Activated CD8-positive, alpha-beta memory T cell treated with anti-CD3 and anti-CD28 coated beads, Interleukin-2, amount 50 U/mL, for 4 hours (primary cell): ENCODE measurements at regions not wholly inside any gene's neighbourhood (a gene's known extent, or its start where the extent isn't known, plus 50 kb on each side); places are given as distances from the start of the nearest gene placed in this dataset.

ENCODE experiments used
- DNase-seq: peaks from one replicate; pipeline ENCODE4 v3.0.0-alpha.2; 2020

DNA sequence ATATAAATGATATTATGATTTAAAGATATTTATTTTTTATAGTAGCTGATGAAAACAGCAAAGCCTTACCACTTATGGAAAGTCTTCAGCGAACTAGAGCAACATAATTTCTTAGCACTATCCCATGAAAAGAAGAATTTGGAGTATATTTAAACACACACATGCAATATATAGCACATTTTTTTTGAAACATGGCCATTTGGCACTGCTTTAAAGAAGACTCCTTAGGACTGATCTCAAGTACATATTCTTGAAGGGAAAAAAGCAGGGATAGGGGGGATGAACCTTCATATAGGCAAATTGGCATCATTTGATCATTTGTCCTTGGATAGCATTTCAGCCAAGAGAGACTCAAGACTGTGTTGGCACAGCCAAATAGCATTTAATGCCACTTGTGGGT, 193.3 kb downstream of the ANKRD50 start:
- DNase-seq, result no peak

DNA sequence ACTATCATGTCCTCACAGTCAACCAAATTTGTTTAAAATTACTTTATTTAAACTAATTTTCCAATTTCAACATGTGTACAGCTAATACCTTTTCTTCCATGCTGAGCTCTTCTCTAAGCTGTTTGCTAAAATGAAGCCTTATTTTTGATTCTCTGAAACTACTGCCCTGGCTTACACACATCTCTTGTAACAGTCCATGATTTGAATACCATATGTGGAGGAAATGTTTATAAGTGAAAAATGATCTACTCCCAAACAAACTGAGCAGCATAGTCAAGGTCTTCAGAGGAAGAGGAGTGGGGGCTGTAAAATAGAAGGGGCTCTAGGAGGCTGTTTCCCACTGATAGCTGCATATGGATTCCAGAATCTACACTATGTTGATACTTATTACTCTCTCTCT, 188.7 kb downstream of the ANKRD50 start:
- DNase-seq, result no peak

DNA sequence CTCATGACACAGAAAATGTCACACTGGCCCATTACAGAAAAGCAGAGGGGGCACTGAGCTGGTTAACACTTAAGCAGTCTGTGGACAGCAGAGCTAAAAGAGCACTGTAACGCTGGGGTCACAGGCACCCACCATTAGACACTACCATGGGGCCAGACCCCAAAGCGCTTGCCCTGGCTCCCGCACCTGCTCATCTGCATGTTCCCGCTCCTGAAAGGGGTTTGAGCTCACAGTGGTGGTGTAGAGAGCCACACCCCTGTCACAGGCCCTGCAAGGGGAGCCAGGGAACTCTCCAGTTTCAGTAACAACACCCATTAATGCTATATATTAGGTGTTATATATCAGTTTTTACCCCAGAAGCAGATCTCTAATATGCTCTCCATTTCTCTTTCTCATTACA, 187.0 kb downstream of the ANKRD50 start:
- DNase-seq, result no peak

DNA sequence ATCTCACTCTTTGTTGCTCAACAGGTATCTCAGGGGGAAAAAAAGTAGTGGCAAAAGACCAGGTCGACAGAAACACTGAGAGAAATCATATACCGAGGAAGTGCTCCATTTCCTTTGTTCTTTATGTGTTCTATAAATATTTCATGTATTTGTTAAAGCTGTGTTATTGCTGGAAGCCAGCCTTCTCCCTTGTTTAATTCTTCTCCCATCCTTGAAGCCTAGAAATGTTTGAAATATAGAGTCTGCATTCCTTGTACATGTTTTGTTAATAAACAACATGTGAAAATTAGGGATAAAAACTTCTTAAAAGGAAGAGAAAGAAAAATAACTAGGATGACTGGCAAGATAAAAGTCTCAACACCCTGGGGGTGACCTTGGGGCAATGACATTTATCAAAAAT, 186.2 kb downstream of the ANKRD50 start:
- no peak for DNase-seq

DNA sequence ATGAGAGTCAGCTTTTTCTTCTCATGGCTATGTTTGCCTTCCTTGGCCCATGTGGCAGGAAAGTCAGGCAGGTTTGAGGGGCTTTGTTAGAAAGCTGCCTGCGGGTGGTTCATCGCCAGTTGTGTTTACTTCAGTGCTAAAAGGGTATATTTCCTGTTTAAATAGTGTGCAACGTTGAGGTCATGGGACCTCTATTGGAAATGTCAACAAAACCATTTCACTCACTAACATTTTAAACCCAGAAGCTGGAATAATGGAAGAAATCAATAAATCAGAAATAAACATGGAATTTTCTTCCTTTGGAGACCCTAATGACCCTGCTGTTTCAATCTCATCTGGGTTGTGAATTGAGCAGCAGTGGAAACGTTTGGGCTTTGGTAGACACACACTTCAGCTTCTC, 185.8 kb downstream of the ANKRD50 start:
- DNase-seq, result no peak

DNA sequence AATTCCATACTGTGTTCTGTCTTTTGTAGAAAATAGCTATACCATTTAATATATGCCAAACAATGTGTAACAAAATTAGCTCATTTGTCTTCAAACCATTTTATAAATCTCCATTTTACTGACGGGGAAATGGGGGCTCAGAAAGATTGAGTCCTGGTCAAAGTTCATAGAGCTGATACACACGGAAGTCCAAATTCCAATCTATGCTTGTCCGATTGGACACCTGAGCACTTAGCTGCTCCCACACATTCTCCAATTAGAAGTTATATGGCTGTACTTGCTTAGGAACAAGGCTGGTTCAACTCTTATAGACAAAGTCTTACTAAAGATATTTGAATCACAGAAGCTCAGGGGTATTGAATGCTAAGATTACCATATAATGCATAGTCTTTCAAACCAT, 185.2 kb downstream of the ANKRD50 start:
- DNase-seq, result no peak

DNA sequence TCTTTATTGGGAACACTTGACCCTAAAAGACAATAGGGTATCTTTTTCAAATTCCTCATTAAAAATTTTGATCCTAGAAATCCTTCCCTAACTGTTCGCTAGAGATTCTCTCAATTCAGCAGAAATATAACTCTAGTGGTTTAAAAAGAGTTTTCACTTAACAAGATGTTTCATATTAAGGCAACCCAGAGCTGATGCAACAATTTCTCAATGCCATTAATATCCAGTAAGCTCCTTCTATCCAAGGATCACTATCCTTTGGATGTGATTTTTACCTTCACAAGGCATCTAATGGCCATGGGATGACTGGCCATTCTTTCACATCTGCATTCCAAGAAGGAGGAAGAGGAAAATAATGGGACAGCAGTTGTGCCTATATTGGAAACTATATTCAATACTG, 183.4 kb downstream of the ANKRD50 start:
- no peak for DNase-seq

DNA sequence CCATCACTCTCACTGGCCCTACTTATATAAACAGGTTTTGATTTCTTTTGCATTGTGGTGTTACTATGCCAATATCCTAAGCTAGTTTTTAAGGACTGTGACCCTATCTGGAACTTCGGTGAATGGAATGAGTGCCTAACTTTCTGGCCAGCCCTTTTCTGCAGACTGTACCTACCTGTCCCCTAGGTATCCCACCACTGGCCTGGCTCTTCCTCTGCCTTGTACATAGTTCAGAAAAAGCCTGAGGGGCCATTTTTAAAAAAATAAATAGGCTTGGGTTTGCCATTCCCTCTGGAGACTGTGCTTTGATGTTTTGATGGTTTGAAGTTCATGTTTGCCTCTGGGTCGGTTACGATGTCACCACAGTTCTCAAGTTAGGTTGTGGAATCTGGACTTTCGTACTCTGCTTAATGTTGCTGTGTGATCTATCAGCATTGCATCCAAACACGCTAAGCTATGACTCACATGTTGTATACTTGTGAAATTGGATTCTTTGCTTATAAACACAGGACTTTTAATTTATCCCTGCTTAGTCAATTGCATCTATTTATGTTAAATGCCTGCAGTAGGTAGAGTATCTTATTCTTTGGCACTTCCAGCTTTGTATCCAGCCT, 182.0 kb downstream of the ANKRD50 start:
- DNase-seq, result no peak

DNA sequence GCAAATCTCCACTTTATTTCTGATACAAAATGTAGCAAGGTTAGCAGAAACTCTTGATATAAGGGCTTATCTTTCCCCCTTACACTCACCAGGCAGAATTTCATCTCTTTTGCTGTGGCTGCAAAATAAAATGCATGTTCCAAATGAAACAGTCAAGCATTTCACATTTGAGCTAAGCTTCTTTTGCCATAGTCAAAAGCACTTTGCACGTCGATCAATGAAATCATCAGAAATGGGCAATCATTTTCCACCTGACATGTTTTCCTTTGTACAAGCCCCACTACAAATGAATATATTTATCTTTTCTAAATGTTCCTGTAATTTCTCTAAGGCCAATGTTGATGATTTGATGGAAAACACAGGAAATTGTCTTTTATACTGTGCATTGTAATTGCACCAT, 178.4 kb downstream of the ANKRD50 start:
- no peak for DNase-seq

DNA sequence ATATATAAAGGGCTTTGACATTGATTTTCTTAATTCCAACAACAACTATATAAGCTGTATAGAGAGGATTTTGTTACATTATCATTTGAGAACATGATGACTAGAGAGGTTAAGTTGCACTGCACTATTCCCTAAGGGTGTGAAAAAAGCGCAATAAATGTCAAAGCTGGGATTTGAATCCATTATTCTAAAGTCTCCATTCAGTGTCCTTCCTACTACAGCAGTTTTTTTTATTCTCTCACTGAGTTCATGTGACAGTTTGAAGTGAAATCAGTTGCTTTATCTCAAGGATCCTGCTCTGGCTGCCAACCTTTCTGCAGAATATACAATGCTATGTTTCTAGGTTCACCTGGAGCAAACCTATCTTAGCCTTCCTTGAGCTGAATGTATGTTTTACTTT, 177.5 kb downstream of the ANKRD50 start:
- no peak for DNase-seq

DNA sequence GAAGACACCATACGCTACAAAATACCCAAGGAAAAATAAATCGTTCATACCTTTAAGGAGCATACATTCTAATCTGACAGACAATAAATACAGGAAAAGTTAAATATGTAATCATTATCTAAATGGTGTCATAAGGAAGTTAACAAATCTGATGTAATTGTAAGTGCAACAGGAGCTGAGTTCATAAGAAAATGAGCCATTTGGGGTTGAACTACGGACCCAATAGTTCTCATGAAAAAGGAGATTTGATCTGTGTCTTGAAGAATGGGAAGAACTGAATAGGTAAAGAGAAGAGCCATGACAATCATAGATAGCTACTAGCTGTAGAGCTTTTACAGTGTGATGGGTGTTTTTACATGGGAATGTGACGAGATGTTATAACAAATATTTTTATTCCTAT, 175.6 kb downstream of the ANKRD50 start:
- DNase-seq, result no peak

DNA sequence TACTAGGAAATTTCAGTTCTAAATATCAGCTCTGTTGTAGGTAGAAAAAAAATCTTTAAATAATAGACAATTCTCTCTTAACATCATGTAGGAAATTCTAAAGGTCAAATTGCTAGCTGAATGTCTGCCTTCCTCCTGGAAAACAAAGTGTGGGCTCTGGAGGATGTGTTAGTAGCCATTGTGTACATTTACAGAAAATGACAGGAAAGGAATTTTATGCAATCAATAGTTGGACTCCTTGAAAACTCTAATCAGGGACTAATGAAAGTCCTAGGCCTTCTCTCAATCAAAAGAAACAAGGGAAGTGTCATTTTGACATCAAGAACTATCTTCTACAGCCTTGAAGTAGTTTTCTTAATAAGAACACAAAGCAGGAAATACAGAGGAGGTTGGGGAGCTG, 174.6 kb downstream of the ANKRD50 start:
- no peak for DNase-seq

DNA sequence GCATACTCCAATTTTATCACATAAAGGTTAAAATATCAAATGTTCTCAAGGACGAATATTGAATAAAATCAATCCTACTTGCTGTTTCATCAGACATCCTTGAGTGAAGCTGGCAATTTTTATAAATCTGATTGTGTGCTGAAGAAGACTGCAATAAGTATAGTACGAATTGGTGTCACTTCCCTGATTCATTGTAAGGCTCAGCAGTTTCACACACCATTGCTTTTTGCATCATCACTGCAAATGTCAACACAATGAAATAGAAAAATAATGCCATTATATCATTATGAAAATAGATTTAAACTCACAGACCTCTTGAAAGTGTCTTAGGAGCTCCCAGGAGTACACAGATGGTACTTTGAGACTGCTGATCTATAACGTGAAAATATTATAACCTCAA, 172.5 kb downstream of the ANKRD50 start:
- no peak for DNase-seq

DNA sequence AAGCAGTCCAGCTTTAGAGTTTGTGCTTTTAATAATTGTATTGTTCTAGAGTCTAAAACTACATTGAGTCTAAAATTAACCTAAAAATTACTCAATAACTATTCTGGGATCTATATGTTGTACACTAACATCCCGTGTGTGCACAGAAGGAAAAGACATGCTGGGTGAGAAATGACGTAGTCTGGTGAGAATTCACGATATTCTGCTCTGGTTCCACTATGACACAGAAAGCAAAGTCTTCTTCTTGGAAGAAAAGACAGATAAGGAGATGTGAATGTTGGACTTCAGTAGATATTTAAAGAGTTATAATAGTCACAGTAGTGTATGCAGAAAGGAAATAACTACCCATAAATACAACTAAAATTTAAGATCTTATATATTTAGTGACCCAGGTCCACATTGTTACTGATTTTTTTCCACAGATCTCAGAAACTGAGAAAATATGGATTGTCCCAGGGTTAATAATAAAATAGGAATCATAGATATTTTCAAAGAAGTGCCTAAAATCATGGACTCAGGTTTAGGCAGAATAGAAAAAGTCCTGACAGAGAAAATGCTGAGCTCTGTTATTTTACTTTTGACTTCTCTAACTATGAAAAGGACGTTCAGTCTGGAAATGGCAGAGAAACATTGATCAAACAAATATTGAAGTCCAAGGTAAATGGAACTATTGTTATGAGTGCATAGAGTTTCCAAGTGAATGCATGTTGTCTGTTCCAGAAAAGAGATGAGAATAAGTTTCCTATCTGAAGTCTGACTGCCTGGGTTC, 170.7 kb downstream of the ANKRD50 start:
- DNase-seq, result no peak

DNA sequence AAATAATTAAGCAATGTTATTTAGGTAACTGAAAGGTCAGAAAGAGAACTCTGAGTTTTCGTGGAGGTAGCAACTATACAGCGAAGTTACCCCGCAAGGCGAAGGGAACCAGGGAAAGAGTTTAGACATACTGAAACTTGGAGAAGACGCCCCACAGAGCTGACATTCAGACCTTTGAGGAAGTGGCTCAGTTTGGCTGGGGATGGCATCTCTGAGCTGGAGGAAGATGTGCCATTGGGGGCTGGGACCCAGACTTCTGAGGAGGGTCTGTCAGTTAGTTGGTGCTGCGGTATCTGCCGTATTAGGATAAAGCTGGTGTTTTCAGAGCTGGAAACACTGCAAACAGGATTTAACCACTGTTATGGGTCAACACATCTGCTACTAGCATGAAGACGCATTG, 156.6 kb downstream of the ANKRD50 start:
- DNase-seq, result no peak

DNA sequence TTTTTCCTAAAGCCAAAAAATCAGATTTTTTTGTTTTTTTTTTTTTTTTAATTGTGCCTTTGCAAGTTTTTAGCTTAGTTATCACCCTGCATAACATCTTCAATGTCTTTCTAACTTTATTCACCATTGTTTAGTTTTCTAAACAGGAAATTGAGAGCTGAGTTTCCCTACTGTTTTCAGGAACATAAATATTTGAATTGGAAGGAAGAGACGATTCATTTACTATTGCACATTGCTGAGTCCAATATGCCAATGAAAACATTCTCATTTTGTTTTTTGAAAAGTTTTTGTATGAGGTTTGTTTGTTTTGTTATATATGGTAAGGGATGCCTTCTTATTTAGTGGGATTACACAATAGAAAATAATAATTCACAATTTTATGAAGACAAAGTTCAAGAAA, 148.4 kb downstream of the ANKRD50 start:
- no peak for DNase-seq

DNA sequence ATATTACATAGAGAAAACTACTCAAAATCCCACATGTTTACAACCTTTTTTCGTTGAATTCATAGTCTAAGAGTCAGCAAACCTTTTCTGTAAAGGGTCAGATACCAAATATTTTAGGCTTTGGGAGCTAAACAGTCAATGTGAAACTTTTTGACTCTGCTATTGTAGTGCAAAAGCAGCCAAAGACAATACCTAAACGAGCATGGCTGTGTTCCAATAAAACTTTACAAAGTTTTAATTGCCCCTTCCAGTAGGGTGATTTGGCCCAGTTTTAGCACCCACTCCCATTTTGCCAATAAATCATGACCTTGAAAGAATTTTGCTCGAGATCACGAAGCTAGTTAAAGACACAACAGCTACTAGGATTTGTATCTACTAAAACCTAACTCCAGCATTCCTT, 147.2 kb downstream of the ANKRD50 start:
- DNase-seq, result no peak

DNA sequence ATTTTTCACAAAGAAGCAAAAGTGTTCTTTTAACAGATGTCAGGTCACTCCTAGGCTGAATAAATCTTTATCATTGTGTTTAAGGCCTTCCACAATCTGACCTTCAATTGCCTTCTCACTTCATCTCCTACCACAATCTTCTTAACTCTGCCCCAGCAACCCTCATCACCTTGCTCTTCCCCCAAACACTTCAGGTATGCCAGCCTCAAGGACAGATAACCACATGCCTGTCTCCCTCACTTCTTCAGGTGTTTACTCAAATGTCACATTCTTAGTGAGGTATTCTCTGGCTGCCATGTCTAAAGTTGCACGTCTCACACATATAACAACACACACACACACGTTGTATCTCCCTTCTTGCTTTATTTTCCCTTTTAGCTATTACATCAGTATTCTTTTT, 146.5 kb downstream of the ANKRD50 start:
- no peak for DNase-seq

DNA sequence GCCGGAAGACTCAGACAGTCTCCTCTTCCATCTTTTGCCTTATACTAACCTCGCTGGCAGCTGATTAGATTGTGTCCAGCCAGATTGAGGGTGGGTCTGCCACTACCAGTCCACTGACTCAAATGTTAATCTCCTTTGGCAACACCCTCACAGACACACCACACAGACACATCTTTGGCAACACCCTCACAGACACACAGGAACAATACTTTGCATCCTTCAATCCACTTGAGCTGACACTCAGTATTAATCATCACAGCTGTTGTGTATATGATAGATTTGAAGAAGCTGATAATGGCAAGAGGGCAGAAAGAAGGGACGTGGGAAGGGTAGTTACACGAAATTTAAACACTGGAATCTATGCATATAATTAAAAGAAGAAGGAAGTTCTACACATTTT, 139.5 kb downstream of the ANKRD50 start:
- no peak for DNase-seq

DNA sequence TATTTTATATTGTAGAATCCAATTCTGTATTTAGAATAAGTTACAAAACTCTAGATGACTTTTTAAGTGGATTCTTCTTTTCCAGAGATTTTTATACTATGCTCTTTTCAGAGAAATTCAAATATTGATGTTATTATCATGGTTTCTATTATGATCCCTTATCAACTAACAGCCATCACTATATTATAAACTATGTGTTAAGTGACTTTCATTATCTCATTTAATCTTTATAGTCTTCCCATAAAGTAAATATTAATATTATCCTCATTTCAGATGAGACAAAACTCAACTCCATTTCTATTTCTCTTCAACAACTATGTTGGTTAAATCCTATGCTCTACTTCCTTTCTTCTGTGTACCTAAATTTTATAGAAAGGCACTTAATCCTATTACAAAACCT, 132.6 kb downstream of the ANKRD50 start:
- no peak for DNase-seq

DNA sequence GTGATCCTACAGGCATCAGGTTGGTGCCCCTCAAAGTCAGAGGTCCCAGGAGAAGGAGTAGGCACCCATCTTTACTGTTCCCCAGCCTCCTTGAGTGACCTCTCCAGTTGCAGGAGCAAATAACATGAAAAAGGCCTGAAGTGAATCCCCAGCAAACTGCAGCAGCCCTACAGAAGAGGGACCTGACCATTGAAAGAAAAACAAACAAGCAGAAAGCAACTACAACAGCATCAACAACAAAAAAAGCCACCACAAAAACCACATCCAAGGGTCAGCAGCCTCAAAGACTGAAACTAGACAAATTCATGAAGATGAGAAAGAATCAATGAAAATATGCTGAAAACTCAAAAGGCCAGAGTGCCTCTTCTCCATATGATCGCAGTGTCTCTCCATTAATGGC, 128.7 kb downstream of the ANKRD50 start:
- DNase-seq, result no peak

DNA sequence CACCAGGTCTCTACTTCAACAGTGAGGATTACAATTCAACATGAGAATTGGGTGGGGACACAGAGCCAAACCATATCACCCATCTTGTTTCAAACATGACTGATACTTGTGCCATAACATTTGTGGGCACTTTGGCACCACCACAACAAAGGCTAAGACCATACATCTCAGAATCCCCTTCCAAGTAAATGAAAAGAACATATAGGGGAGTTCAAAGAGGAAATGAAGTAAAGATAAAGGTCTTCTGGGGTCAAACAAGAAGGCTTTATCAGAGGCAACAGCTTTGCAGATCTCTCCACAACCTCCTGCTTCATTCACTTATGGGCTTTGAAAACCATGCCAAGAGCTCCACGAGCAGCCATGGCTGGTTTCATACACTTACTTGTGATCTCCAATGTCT, 122.7 kb downstream of the ANKRD50 start:
- no peak for DNase-seq

DNA sequence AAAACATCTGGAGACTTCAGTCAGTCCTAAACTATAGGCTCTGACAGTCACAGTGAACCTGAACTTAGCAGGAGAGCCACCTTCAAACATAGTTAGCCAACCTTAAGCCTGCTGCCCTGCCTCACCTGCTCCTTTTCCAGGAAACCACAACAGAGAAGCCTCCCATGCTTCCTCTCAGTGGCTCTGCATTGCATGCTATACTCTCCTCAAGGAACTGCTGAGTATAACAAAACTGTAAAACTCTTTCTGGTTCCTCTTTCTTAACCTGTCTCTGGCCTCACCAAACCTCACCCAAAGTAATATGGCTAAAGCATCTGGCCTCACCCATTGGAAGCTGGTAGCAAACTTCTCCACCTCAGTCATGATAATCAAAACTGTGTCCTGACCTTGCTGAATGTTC, 122.1 kb downstream of the ANKRD50 start:
- no peak for DNase-seq

DNA sequence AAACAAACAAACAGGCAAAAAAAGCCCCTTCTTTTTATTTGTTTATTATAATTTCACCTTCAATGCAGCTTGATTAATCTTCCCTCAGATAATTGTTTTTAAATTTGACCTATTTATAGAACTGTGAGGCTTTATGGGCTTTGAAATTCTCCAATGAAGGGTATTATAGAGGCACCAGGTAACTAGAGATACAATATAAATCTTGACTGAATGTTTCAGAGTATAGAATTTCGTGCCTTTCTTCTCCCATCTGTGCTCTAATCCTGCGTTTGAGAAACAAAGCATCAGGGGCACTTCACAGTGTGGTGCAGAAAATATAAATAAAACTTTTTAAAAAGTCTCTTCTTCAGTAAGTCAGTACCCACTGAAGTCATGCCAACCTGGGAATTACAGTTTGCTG, 120.9 kb downstream of the ANKRD50 start:
- no peak for DNase-seq

DNA sequence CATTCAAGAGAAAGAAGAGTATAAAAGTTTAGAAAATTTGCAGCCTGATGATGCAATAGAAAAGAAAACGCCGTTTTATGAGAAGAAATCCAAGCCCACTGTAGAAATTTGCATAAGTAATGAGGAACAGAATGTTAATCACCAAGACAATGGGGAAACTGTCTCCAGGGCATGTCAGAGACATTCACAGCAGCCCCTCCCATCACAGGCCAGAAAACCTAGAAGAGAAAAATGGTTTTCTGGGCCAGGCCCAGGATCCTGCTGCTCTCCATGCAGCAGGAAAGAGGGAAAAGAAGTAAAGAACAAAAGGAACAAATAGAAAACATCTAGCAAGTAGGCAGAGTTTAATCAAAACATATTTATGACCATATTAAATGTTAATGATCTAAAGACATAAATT, 119.0 kb downstream of the ANKRD50 start:
- DNase-seq, result no peak
